Nephron progenitor cell (in vitro differentiated cells): ENCODE measurements at regions not wholly inside any gene's neighbourhood (a gene's known extent, or its start where the extent isn't known, plus 50 kb on each side); places are given as distances from the start of the nearest gene placed in this dataset.
"Not testable (repeated sequence)": the region's sequence is repeated elsewhere in the genome, so short reads cannot be mapped to it uniquely, and the experiment has no call there.

Experiments
- DNase-seq: peaks from one replicate; pipeline ENCODE4 v3.0.0; 2021
- H3K27ac Mint-ChIP-seq: 2 replicates; pipeline ENCODE4 v1.8.0; 2021; ENCODE audit warnings: mild to moderate bottlenecking, moderate library complexity, mixed read lengths
- H3K27me3 Mint-ChIP-seq: 2 replicates; pipeline ENCODE4 v1.8.0; 2021; ENCODE audit warnings: mild to moderate bottlenecking, low read depth, mixed read lengths; ENCODE audit not compliant: poor library complexity
- H3K36me3 Mint-ChIP-seq: 2 replicates; pipeline ENCODE4 v1.8.0; 2021; ENCODE audit warnings: low read depth, mixed read lengths
- H3K4me1 Mint-ChIP-seq: 2 replicates; pipeline ENCODE4 v1.8.0; 2021; ENCODE audit warnings: mixed read lengths
- H3K4me3 Mint-ChIP-seq: 2 replicates; pipeline ENCODE4 v1.8.0; 2021; ENCODE audit warnings: mild to moderate bottlenecking, moderate library complexity, mixed read lengths
- H3K9me3 Mint-ChIP-seq: 2 replicates; pipeline ENCODE4 v1.8.0; 2021; ENCODE audit warnings: mild to moderate bottlenecking, moderate library complexity, mixed read lengths
- CTCF ChIP-seq: fragments of 200-600 bp; sonication (generic); IDR thresholded peaks from 2 replicates; pipeline ENCODE4 v1.5.0; 2021; ENCODE audit warnings: antibody characterized with exemption

- H3K36me3 Mint-ChIP-seq, result peaks cover 55% of the 10 kb centered on the region
- no peaks in the 10 kb centered on the region for H3K27me3 Mint-ChIP-seq
- H3K9me3 Mint-ChIP-seq, result no peaks in the 10 kb centered on the region
- peaks cover 6% of the 10 kb centered on the region for H3K4me1 Mint-ChIP-seq
- H3K4me3 Mint-ChIP-seq, result no peak overlapping the region
- no peak overlapping the region for H3K27ac Mint-ChIP-seq
- DNase-seq, result no peak
- TF ChIP-seq CTCF, result no peak
Measured at GRCh38 chr6:144462058-144462457, 176.9 kb downstream of the UTRN start.

- TF ChIP-seq CTCF, result no peak
- Mint-ChIP-seq H3K36me3 (peaks cover 70% of the 10 kb centered on the region), H3K27ac (peak overlapping the region; percentile 21), H3K27me3 (no peaks in the 10 kb centered on the region), H3K4me3 (no peak overlapping the region), H3K4me1 (peaks cover 17% of the 10 kb centered on the region), H3K9me3 (peaks cover 18% of the 10 kb centered on the region)
- no peak for DNase-seq
Measured at GRCh38 chr6:144466716-144467115, 181.6 kb downstream of the UTRN start.

- H3K36me3 Mint-ChIP-seq, result peaks cover 70% of the 10 kb centered on the region
- H3K4me3 Mint-ChIP-seq, result no peak overlapping the region
- peaks cover 17% of the 10 kb centered on the region for H3K4me1 Mint-ChIP-seq
- no peak for DNase-seq
- H3K27me3 Mint-ChIP-seq, result no peaks in the 10 kb centered on the region
- TF ChIP-seq CTCF, result no peak
- peaks cover 18% of the 10 kb centered on the region for H3K9me3 Mint-ChIP-seq
- peak overlapping the region; percentile 21 for H3K27ac Mint-ChIP-seq
Measured at GRCh38 chr6:144467172-144467762, 182.1 kb downstream of the UTRN start.

- no peaks in the 10 kb centered on the region for H3K27me3 Mint-ChIP-seq
- H3K4me3 Mint-ChIP-seq, result no peak overlapping the region
- peaks cover 18% of the 10 kb centered on the region for H3K9me3 Mint-ChIP-seq
- peaks cover 68% of the 10 kb centered on the region for H3K36me3 Mint-ChIP-seq
- no peak for TF ChIP-seq CTCF
- peaks cover 17% of the 10 kb centered on the region for H3K4me1 Mint-ChIP-seq
- no peak for DNase-seq
- H3K27ac Mint-ChIP-seq, result no peak overlapping the region
Measured at GRCh38 chr6:144467921-144468320, 182.8 kb downstream of the UTRN start.

GRCh38 chr6:144468709-144469108 lies 183.6 kb downstream of the UTRN start:
- Mint-ChIP-seq H3K4me1 (peaks cover 17% of the 10 kb centered on the region), H3K27ac (no peak overlapping the region), H3K36me3 (peaks cover 66% of the 10 kb centered on the region), H3K9me3 (peaks cover 18% of the 10 kb centered on the region), H3K4me3 (no peak overlapping the region), H3K27me3 (no peaks in the 10 kb centered on the region)
- DNase-seq, result no peak
- no peak for TF ChIP-seq CTCF

GRCh38 chr6:144469144-144469575 lies 184.0 kb downstream of the UTRN start:
- no peak for TF ChIP-seq CTCF
- H3K4me1 Mint-ChIP-seq, result peaks cover 17% of the 10 kb centered on the region
- H3K27ac Mint-ChIP-seq, result no peak overlapping the region
- no peaks in the 10 kb centered on the region for H3K27me3 Mint-ChIP-seq
- peaks cover 18% of the 10 kb centered on the region for H3K9me3 Mint-ChIP-seq
- DNase-seq, result no peak
- no peak overlapping the region for H3K4me3 Mint-ChIP-seq
- H3K36me3 Mint-ChIP-seq, result peaks cover 63% of the 10 kb centered on the region

- Mint-ChIP-seq H3K4me1 (peaks cover 17% of the 10 kb centered on the region), H3K9me3 (peaks cover 18% of the 10 kb centered on the region), H3K36me3 (peaks cover 64% of the 10 kb centered on the region)
- H3K27me3 Mint-ChIP-seq, DNase-seq, H3K4me3 Mint-ChIP-seq, H3K27ac Mint-ChIP-seq: not testable (repeated sequence)
Measured at GRCh38 chr6:144470201-144470600, 185.1 kb downstream of the UTRN start.
